ENCODE measurements at regions not wholly inside any gene's neighbourhood (a gene's known extent, or its start where the extent isn't known, plus 50 kb on each side); places are given as distances from the start of the nearest gene placed in this dataset.

DNA sequence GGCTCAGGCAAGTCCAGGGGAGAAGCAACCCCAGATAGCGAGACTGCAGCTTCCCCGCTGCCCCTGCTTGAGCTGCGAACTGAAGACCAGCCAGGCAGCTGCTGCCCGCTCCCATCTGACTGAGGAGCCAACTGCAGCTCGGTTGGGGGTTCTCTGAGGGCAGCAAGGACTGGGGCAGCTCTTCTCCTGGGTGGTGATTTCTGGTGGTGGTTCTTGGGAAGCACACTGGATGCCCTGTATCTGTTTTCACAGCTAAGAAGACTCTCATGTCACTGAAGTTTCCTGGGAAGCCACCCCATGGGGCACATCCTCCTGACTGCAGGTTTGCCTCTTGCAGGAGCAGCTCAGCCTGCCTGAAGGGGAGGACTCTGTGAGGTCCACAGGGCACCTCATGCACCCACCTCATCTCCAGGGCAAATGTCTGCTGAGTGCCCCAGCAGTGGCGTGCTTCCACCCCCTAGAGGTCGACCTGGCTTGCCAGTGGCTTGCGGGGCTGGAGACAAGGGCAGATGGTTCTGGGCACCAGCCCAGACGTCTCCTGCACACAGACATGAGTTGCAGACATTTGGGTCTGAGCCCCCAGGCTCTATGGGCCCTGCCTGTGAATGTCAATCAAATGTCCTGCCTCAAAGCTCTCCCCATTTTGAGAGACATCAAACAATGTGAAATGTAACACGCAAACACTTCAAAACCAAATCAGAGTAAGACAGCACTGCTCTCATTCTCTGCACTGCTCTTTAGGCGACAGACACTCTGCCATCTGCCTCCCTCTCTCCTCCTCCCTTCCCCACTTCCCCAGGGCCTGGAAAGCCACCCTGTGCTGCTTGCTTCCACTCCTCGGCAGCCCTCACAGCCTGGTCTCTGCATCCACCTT lies 800.9 kb downstream of the BRD1 start:
- TF ChIP-seq EZH2 (IDR thresholded peaks at IDR 0.05; ENCODE audit: insufficient read depth, poor library complexity, severe bottlenecking), result no peak
- TF ChIP-seq EZH2phosphoT487 (IDR thresholded peaks at IDR 0.05; ENCODE audit: insufficient read depth, low read depth), result no peak
